K562 (cell line): ENCODE measurements at regions not wholly inside any gene's neighbourhood (a gene's known extent, or its start where the extent isn't known, plus 50 kb on each side); places are given as distances from the start of the nearest gene placed in this dataset.

Experiments used
- EP400 ChIP-seq: fragments of 450-650 bp; IDR thresholded peaks from 2 replicates; pipeline ENCODE4 v1.6.1; 2017; ENCODE audit warnings: antibody characterized with exemption, mild to moderate bottlenecking, moderate library complexity
- HMG20B ChIP-seq: fragments of 250-450 bp; sonication (Bioruptor Pico); IDR thresholded peaks from 2 replicates; pipeline ENCODE4 v1.5.0; 2021; ENCODE audit warnings: mild to moderate bottlenecking
- MYC ChIP-seq, 2 experiments: fragments of 250-450 bp in 1 of 2; sonication (Bioruptor Pico) in 1 of 2; IDR thresholded peaks; 2 replicates each; pipeline versions ENCODE4 v1.5.1 to v1.6.1; 2012 to 2021; ENCODE audit warnings: low read depth in 2 of 2, borderline replicate concordance in 1 of 2, improper control_type of control experiment in 1 of 2, low read length in 1 of 2, mild to moderate bottlenecking in 1 of 2, moderate library complexity in 1 of 2
- SREBF2 ChIP-seq: sonication (generic); formaldehyde crosslinking; IDR thresholded peaks from 2 replicates; pipeline ENCODE4 v1.4.0; 2020; ENCODE audit warnings: mild to moderate bottlenecking, missing genetic modification reagents
- TCF7L2 ChIP-seq: fragments of 150-350 bp; IDR thresholded peaks from 2 replicates; pipeline ENCODE4 v1.6.1; 2016; ENCODE audit warnings: low read depth, mild to moderate bottlenecking, low read length, moderate library complexity
- ZC3H11A ChIP-seq: IDR thresholded peaks from 2 replicates; pipeline ENCODE4 v1.6.1; 2012; ENCODE audit warnings: low read depth, low read length, improper control_type of control experiment
- ZKSCAN8 ChIP-seq: fragments of 200-800 bp; sonication (Bioruptor generic); IDR thresholded peaks from 2 replicates; pipeline ENCODE4 v1.6.1; 2016; ENCODE audit warnings: missing genetic modification characterization, missing compliant biosample characterization
- ZNF184 ChIP-seq: sonication (generic); formaldehyde crosslinking; IDR thresholded peaks from 2 replicates; pipeline ENCODE4 v1.5.0; 2020; ENCODE audit warnings: missing genetic modification reagents
- ZNF644 ChIP-seq: fragments of 200-800 bp; sonication (Bioruptor generic); IDR thresholded peaks from 2 replicates; pipeline ENCODE4 v1.6.1; 2016; ENCODE audit warnings: low read depth, missing genetic modification characterization, missing compliant biosample characterization
- ZZZ3 ChIP-seq: fragments of 450-650 bp; IDR thresholded peaks from 2 replicates; pipeline ENCODE4 v1.6.1; 2016; ENCODE audit warnings: antibody characterized with exemption, mild to moderate bottlenecking, moderate library complexity
- TF ChIP-seq, protein P1 (sequence below), 3 experiments: IDR thresholded peaks in 2 of 3; conservative IDR thresholded peaks in 1 of 3; 2 replicates each; pipeline ENCODE4 v1.5.1; 2011 to 2012; ENCODE audit warnings: low read length in 3 of 3, mild to moderate bottlenecking in 3 of 3, control low read depth in 2 of 3, improper control_type of control experiment in 1 of 3, inconsistent platforms in 1 of 3, low read depth in 1 of 3, mixed read lengths in 1 of 3, moderate library complexity in 1 of 3; ENCODE audit not compliant: insufficient read depth in 2 of 3
- TF ChIP-seq, protein P2 (sequence below): sonication (generic); formaldehyde crosslinking; IDR thresholded peaks from 2 replicates; pipeline ENCODE4 v1.8.0; 2023; ENCODE audit warnings: mild to moderate bottlenecking, missing genetic modification reagents

DNA sequence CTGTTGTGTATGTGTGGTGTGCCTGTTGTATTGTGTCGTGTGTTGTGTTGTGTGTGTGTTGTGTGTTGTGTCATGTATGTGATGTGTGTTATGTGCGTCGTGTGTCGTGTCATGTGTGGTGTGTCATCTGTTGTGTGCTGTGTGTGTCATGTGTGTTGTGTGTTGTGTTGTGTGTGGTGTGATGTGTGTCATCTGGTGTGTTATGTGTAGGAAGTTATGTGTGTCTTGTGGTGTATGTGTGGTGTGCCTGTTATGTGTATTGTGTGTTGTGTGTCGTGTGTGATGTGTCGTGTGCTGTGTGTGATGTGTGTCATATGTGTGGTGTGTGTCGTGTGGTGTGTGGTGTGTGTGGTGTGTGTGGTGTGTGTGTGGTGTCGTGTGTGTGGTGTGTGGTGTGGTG is 145.2 kb downstream of the DNAJB6 start:
- TF ChIP-seq ZC3H11A (no peak), EP400 (no peak), SREBF2 (CRISPR knock-in tag) (no peak), ZNF644 (no peak), ZZZ3 (no peak), ZNF184 (CRISPR knock-in tag) (no peak), ZKSCAN8 (no peak), HMG20B (CRISPR knock-in tag) (no peak), MYC (IDR thresholded peaks at IDR 0.05; ENCODE audit: low read depth, low read length) (no peak), MYC (CRISPR knock-in tag; IDR thresholded peaks at IDR 0.05; ENCODE audit: borderline replicate concordance, low read depth) (no peak), TCF7L2 (no peak)
- TF ChIP-seq, protein P1, sequence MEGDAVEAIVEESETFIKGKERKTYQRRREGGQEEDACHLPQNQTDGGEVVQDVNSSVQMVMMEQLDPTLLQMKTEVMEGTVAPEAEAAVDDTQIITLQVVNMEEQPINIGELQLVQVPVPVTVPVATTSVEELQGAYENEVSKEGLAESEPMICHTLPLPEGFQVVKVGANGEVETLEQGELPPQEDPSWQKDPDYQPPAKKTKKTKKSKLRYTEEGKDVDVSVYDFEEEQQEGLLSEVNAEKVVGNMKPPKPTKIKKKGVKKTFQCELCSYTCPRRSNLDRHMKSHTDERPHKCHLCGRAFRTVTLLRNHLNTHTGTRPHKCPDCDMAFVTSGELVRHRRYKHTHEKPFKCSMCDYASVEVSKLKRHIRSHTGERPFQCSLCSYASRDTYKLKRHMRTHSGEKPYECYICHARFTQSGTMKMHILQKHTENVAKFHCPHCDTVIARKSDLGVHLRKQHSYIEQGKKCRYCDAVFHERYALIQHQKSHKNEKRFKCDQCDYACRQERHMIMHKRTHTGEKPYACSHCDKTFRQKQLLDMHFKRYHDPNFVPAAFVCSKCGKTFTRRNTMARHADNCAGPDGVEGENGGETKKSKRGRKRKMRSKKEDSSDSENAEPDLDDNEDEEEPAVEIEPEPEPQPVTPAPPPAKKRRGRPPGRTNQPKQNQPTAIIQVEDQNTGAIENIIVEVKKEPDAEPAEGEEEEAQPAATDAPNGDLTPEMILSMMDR (IDR thresholded peaks at IDR 0.05 in 2 of 3, conservative IDR thresholded peaks at IDR 0.05 in 1 of 3; ENCODE audit: insufficient read depth in 2 of 3, low read depth in 1 of 3, low read length in 3 of 3), result no peak
- TF ChIP-seq, protein P2, sequence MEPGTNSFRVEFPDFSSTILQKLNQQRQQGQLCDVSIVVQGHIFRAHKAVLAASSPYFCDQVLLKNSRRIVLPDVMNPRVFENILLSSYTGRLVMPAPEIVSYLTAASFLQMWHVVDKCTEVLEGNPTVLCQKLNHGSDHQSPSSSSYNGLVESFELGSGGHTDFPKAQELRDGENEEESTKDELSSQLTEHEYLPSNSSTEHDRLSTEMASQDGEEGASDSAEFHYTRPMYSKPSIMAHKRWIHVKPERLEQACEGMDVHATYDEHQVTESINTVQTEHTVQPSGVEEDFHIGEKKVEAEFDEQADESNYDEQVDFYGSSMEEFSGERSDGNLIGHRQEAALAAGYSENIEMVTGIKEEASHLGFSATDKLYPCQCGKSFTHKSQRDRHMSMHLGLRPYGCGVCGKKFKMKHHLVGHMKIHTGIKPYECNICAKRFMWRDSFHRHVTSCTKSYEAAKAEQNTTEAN (CRISPR knock-in tag), result no peak
